ENCODE measurements at regions not wholly inside any gene's neighbourhood (a gene's known extent, or its start where the extent isn't known, plus 50 kb on each side); places are given as distances from the start of the nearest gene placed in this dataset.

DNA sequence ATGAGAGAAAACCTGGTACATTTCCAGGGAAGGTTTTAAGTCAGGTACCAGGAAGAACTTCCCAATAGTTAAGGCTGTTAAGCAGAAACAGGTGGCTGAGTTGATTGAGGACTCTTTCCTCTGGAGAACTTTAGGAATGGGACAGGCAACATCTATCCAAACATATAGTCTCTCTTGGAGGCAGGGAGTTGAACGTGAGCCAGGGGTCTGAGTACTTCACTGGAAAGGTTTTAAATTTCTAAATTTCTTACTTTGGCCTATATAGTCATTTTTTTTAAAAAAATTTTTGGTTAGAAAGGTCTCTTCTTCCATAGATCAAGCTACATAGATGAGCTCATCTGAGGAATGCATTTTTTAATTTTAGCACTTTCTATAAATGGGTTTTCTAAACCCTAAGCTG is 261.4 kb upstream of the TCF4 start:
- Histone ChIP-seq H3K27ac (no peak overlapping the region), H3K36me3 (no peaks in the 10 kb centered on the region), H3K27me3 (ENCODE audit: insufficient read depth, low read depth, severe bottlenecking) (no peaks in the 10 kb centered on the region), H3K4me3 (ENCODE audit: low read depth, low read length) (no peak overlapping the region), H3K9me3 (ENCODE audit: severe bottlenecking) (no peaks in the 10 kb centered on the region)
- TF ChIP-seq, protein P1, sequence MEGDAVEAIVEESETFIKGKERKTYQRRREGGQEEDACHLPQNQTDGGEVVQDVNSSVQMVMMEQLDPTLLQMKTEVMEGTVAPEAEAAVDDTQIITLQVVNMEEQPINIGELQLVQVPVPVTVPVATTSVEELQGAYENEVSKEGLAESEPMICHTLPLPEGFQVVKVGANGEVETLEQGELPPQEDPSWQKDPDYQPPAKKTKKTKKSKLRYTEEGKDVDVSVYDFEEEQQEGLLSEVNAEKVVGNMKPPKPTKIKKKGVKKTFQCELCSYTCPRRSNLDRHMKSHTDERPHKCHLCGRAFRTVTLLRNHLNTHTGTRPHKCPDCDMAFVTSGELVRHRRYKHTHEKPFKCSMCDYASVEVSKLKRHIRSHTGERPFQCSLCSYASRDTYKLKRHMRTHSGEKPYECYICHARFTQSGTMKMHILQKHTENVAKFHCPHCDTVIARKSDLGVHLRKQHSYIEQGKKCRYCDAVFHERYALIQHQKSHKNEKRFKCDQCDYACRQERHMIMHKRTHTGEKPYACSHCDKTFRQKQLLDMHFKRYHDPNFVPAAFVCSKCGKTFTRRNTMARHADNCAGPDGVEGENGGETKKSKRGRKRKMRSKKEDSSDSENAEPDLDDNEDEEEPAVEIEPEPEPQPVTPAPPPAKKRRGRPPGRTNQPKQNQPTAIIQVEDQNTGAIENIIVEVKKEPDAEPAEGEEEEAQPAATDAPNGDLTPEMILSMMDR (IDR thresholded peaks at IDR 0.05; ENCODE audit: low read depth, low read length): no peak
- DNase-seq: no peak

DNA sequence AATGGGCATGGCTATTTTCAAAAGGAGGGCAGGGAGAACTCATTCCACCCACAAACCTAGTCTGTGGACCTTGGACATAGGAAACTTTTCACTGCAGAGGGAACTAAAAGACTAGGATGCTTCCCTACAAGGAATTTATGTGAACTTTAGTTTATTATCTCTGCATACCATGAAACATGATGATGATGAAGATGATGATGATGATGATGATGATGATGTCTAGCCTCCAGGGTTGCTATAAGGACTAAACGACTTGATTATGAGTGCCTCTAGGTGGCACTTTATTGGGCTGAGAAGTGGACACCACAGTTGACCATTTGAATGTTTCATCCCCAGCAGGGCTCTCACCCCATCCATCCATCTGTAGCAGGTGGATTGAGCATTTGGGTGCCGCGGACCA is 260.0 kb upstream of the TCF4 start:
- H3K36me3 ChIP-seq: no peaks in the 10 kb centered on the region
- no peaks in the 10 kb centered on the region for H3K9me3 ChIP-seq (ENCODE audit: severe bottlenecking)
- no peak overlapping the region for H3K4me3 ChIP-seq (ENCODE audit: low read depth, low read length)
- TF ChIP-seq, protein P1 (IDR thresholded peaks at IDR 0.05; ENCODE audit: low read depth, low read length): no peak
- no peaks in the 10 kb centered on the region for H3K27me3 ChIP-seq (ENCODE audit: insufficient read depth, low read depth, severe bottlenecking)
- DNase-seq: no peak
- H3K27ac ChIP-seq: no peak overlapping the region

DNA sequence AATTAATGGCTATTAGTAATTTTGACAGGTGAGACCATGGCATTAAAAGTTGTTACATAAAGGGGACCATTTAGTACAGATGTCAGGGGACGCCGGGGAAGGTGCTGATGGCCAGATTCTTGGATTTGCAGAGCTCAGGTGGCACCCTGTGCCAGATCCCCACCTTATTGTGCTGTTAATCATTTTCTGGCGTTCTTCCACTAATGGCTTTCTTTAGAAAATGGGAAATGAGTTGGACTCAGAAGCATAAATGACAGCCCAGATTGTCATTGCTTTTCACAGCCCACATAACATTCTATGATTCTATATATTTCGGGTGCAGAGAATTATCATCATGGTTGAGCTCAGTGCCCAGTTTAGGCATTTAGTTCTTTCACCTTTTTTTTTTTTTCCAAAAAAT is 257.2 kb upstream of the TCF4 start:
- no peaks in the 10 kb centered on the region for H3K27me3 ChIP-seq (ENCODE audit: insufficient read depth, low read depth, severe bottlenecking)
- no peak overlapping the region for H3K27ac ChIP-seq
- H3K9me3 ChIP-seq (ENCODE audit: severe bottlenecking): peaks cover 3% of the 10 kb centered on the region
- no peak for DNase-seq
- TF ChIP-seq, protein P1 (IDR thresholded peaks at IDR 0.05; ENCODE audit: low read depth, low read length): no peak
- H3K4me3 ChIP-seq (ENCODE audit: low read depth, low read length): no peak overlapping the region
- no peaks in the 10 kb centered on the region for H3K36me3 ChIP-seq

DNA sequence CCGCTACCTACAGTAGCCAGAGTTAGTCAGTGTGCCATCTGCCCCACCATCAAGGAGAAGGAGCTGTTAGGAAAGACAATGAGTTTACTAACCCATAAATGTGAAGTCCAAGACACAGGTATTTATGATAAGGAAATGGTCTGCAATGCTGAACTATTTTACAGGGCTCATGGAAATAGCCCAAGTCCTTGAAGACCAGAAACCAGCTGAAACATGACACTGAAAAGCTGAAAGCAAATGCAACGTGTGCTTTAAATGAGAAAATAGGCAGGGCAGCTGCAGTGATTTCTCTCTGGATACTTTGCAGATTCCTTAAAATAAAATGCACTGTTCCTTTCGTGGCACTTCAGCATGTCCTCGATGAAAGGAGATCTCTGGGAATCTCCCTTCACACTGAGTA is 256.4 kb upstream of the TCF4 start:
- no peaks in the 10 kb centered on the region for H3K36me3 ChIP-seq
- no peaks in the 10 kb centered on the region for H3K27me3 ChIP-seq (ENCODE audit: insufficient read depth, low read depth, severe bottlenecking)
- TF ChIP-seq, protein P1 (IDR thresholded peaks at IDR 0.05; ENCODE audit: low read depth, low read length): no peak
- no peak overlapping the region for H3K27ac ChIP-seq
- peaks cover 6% of the 10 kb centered on the region for H3K9me3 ChIP-seq (ENCODE audit: severe bottlenecking)
- H3K4me3 ChIP-seq (ENCODE audit: low read depth, low read length): no peak overlapping the region
- no peak for DNase-seq

DNA sequence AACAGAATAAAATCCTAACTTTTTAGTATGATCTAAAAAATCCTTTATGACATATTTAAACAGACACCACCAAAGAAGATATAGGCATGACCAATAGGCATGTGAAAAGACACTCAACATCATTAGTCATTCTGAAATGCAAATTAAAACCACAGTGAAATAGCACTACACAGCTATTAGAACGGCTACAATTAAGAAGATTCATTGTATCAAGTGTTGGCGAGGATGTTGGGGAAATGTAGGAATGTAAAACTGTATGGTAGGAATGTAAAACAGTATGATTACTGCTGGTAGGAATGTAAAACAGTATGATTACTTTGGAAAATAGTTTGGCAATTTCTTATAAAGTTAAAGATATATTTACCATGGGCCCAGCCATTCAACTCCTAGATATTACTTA is 253.3 kb upstream of the TCF4 start:
- DNase-seq: no peak
- no peaks in the 10 kb centered on the region for H3K27me3 ChIP-seq (ENCODE audit: insufficient read depth, low read depth, severe bottlenecking)
- no peak overlapping the region for H3K27ac ChIP-seq
- TF ChIP-seq, protein P1 (IDR thresholded peaks at IDR 0.05; ENCODE audit: low read depth, low read length): no peak
- no peaks in the 10 kb centered on the region for H3K36me3 ChIP-seq
- H3K9me3 ChIP-seq (ENCODE audit: severe bottlenecking): peaks cover 6% of the 10 kb centered on the region
- no peak overlapping the region for H3K4me3 ChIP-seq (ENCODE audit: low read depth, low read length)

DNA sequence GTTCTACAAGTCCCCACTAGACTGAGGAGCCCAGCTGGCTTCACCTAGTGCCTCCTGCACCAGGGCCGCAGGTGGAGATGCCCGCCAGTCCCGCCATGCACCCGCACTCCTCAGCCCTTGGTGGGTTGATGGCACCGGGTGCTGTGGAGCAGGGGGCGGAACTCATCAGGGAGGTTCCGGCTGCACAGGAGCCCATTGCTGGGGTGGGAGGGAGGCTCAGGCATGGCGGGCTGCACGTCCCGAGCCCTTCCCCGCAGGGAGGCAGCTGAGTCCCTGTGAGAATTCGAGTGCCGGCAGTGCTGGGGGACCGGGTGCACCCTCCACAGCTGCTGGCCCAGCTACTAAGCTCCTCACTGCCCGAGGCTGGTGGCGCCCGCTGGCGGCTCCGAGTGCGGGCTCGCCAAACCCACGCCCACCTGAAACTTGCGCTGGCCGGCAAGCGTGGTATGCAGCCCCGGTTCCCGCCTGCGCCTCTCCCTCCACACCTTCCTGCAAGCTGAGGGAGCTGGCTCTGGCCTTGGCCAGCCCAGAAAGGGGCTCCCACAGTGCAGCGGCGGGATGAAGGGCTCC is 252.7 kb upstream of the TCF4 start:
- no peak overlapping the region for H3K27ac ChIP-seq
- TF ChIP-seq, protein P1 (IDR thresholded peaks at IDR 0.05; ENCODE audit: low read depth, low read length): no peak
- H3K4me3 ChIP-seq (ENCODE audit: low read depth, low read length): no peak overlapping the region
- no peaks in the 10 kb centered on the region for H3K36me3 ChIP-seq
- DNase-seq: no peak
- no peaks in the 10 kb centered on the region for H3K27me3 ChIP-seq (ENCODE audit: insufficient read depth, low read depth, severe bottlenecking)
- H3K9me3 ChIP-seq (ENCODE audit: severe bottlenecking): peaks cover 6% of the 10 kb centered on the region
